HG03575 (cell line): ENCODE measurements at regions not wholly inside any gene's neighbourhood (a gene's known extent, or its start where the extent isn't known, plus 50 kb on each side); places are given as distances from the start of the nearest gene placed in this dataset.

Experiments
- ATAC-seq: cut with Tn5 transposase; IDR thresholded peaks from one replicate; pipeline ENCODE4 v1.9.1; 2021; ENCODE audit not compliant: unreplicated experiment, insufficient number of reproducible peaks, low FRiP score; ENCODE audit errors: extremely low read depth

GRCh38 chr6:145055567-145055966, 679.8 kb downstream of the EPM2A start:
- no peak for ATAC-seq

GRCh38 chr6:145060714-145061113, 674.6 kb downstream of the EPM2A start:
- no peak for ATAC-seq

GRCh38 chr6:145063091-145063490, 672.2 kb downstream of the EPM2A start:
- no peak for ATAC-seq

GRCh38 chr6:145067430-145067829, 667.9 kb downstream of the EPM2A start:
- ATAC-seq = no peak

- ATAC-seq = no peak
Observed at GRCh38 chr6:145068577-145068976, 666.7 kb downstream of the EPM2A start.

GRCh38 chr6:145069966-145070365, 665.4 kb downstream of the EPM2A start:
- no peak for ATAC-seq

GRCh38 chr6:145070791-145071190, 664.5 kb downstream of the EPM2A start:
- ATAC-seq = no peak

- no peak for ATAC-seq
Observed at GRCh38 chr6:145071836-145072235, 663.5 kb downstream of the EPM2A start.

GRCh38 chr6:145073811-145074210, 661.5 kb downstream of the EPM2A start:
- ATAC-seq = no peak

- ATAC-seq = no peak
Observed at GRCh38 chr6:145074805-145075204, 660.5 kb downstream of the EPM2A start.

- no peak for ATAC-seq
Observed at GRCh38 chr6:145075425-145075824, 659.9 kb downstream of the EPM2A start.

GRCh38 chr6:145076115-145076841, 659.0 kb downstream of the EPM2A start:
- no peak for ATAC-seq

GRCh38 chr6:145077382-145077781, 657.9 kb downstream of the EPM2A start:
- ATAC-seq = no peak

- ATAC-seq = no peak
Observed at GRCh38 chr6:145080651-145081050, 654.7 kb downstream of the EPM2A start.

- ATAC-seq = no peak
Observed at GRCh38 chr6:145081677-145082076, 653.6 kb downstream of the EPM2A start.

- ATAC-seq = no peak
Observed at GRCh38 chr6:145082359-145082758, 653.0 kb downstream of the EPM2A start.

GRCh38 chr6:145086197-145086596, 649.1 kb downstream of the EPM2A start:
- ATAC-seq = no peak

GRCh38 chr6:145087034-145087433, 648.3 kb downstream of the EPM2A start:
- ATAC-seq = no peak

GRCh38 chr6:145090801-145091585, 644.3 kb downstream of the EPM2A start:
- ATAC-seq = no peak

- no peak for ATAC-seq
Observed at GRCh38 chr6:145091586-145092142, 643.7 kb downstream of the EPM2A start.
